Neural progenitor cell (in vitro differentiated cells): ENCODE measurements at regions not wholly inside any gene's neighbourhood (a gene's known extent, or its start where the extent isn't known, plus 50 kb on each side); places are given as distances from the start of the nearest gene placed in this dataset.

Experiments used
- DNase-seq: peaks from one replicate; pipeline ENCODE4 v3.0.0-alpha.2; 2016; ENCODE audit warnings: low spot score
- H2AFZ ChIP-seq: fragments of 200-600 bp; sonication (generic); replicated peaks from 2 replicates; pipeline ENCODE4 v1.6.1; 2016; ENCODE audit warnings: antibody characterized with exemption
- H3F3A ChIP-seq: fragments of 200-600 bp; sonication (generic); 2 replicates; pipeline ENCODE4 v1.6.1; 2016; ENCODE audit warnings: antibody characterized with exemption, low read depth
- H3K27ac ChIP-seq: fragments of 200-600 bp; sonication (generic); 2 replicates; pipeline ENCODE4 v1.5.1; 2016; ENCODE audit warnings: mild to moderate bottlenecking
- H3K27me3 ChIP-seq: fragments of 200-600 bp; sonication (generic); 2 replicates; pipeline ENCODE4 v1.6.1; 2016; ENCODE audit warnings: mild to moderate bottlenecking, moderate library complexity
- H3K36me3 ChIP-seq: fragments of 200-600 bp; sonication (generic); 2 replicates; pipeline ENCODE4 v1.5.1; 2016
- H3K4me1 ChIP-seq: fragments of 200-600 bp; sonication (generic); 2 replicates; pipeline ENCODE4 v1.6.1; 2016; ENCODE audit warnings: mixed run types
- H3K4me2 ChIP-seq: fragments of 200-600 bp; sonication (generic); 2 replicates; pipeline ENCODE4 v1.6.1; 2016
- H3K4me3 ChIP-seq: fragments of 200-600 bp; sonication (generic); 2 replicates; pipeline ENCODE4 v1.5.1; 2016
- H3K79me2 ChIP-seq: fragments of 200-600 bp; sonication (generic); 2 replicates; pipeline ENCODE4 v1.6.1; 2016; ENCODE audit warnings: low read depth
- H3K9ac ChIP-seq: fragments of 200-600 bp; sonication (generic); 2 replicates; pipeline ENCODE4 v1.6.1; 2016
- H3K9me3 ChIP-seq: fragments of 200-600 bp; sonication (generic); 2 replicates; pipeline ENCODE4 v1.5.1; 2016; ENCODE audit warnings: low read depth
- H4K20me1 ChIP-seq: fragments of 200-600 bp; sonication (generic); 2 replicates; pipeline ENCODE4 v1.6.1; 2016; ENCODE audit warnings: low read depth
- H3K27ac Mint-ChIP-seq: 3 replicates; pipeline ENCODE4 v1.8.0; 2021; ENCODE audit warnings: mixed read lengths
- H3K27me3 Mint-ChIP-seq: 2 replicates; pipeline ENCODE4 v1.8.0; 2022; ENCODE audit warnings: low read depth, mild to moderate bottlenecking, inconsistent platforms, moderate library complexity, mixed read lengths; ENCODE audit not compliant: insufficient read depth
- H3K36me3 Mint-ChIP-seq: 3 replicates; pipeline ENCODE4 v1.8.0; 2021; ENCODE audit warnings: mixed read lengths
- H3K4me1 Mint-ChIP-seq: 3 replicates; pipeline ENCODE4 v1.8.0; 2021; ENCODE audit warnings: mixed read lengths
- H3K4me3 Mint-ChIP-seq: 3 replicates; pipeline ENCODE4 v1.8.0; 2021; ENCODE audit warnings: mild to moderate bottlenecking, moderate library complexity, mixed read lengths
- H3K9me3 Mint-ChIP-seq: 3 replicates; pipeline ENCODE4 v1.8.0; 2020; ENCODE audit warnings: mixed read lengths
- EZH2 ChIP-seq: fragments of 200-600 bp; sonication (generic); IDR thresholded peaks from 2 replicates; pipeline ENCODE4 v1.6.1; 2017; ENCODE audit warnings: antibody characterized with exemption, mild to moderate bottlenecking, moderate library complexity
- EZH2phosphoT487 ChIP-seq: fragments of 200-600 bp; sonication (generic); IDR thresholded peaks from 2 replicates; pipeline ENCODE4 v1.6.1; 2017; ENCODE audit warnings: antibody characterized with exemption
- TF ChIP-seq, protein P1 (sequence below): fragments of 200-600 bp; sonication (generic); IDR thresholded peaks from 2 replicates; pipeline ENCODE4 v1.5.1; 2017; ENCODE audit warnings: antibody characterized with exemption, mild to moderate bottlenecking

DNA sequence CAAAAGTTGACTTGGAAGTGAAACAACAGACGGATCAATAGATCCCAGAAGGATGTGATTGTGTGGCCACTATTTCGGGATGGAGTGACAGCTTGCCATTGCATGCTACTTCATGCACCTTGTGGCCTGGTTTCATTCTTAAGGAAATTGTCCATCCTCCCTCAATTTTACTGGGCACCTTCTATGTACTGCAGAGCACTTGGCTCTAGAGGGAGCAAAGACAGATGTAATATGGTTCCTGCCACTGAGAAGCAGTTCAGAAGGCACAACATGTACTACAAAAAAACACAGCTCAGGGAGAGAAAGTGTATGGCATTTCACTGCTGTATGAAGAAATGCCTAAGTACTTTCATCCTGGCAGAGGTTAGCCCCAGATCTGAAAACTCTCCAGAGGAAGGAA is 91.9 kb downstream of the FOXA2 start:
- Mint-ChIP-seq H3K36me3 (no peaks in the 10 kb centered on the region), H3K9me3 (no peaks in the 10 kb centered on the region), H3K27ac (no peak overlapping the region)

DNA sequence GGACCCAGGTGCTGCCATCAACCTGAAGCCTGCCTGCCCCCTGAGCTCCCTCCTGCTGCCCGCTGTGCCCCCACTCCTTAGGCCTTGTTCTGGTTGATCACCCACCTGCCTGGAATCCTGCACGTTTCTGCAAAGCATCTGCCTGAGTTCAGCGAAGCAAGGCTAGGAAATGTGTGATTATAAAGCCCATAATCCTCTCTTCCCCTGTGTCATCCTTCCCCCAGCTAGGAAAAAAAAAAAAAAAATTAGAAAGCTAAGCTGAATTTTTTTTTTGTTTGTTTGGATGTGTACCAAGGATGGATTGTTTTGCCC is 93.2 kb downstream of the FOXA2 start:
- Histone ChIP-seq H3K4me2 (peak overlapping the region; percentile 63), H3K36me3 (no peaks in the 10 kb centered on the region), H3K79me2 (no peaks in the 10 kb centered on the region), H3K9me3 (no peaks in the 10 kb centered on the region), H3K4me3 (no peak overlapping the region), H2AFZ (no peak overlapping the region), H4K20me1 (no peaks in the 10 kb centered on the region), H3K27me3 (peaks cover 26% of the 10 kb centered on the region), H3K27ac (no peak overlapping the region), H3K9ac (no peak overlapping the region), H3K4me1 (peaks cover 12% of the 10 kb centered on the region), H3F3A (peaks cover 5% of the 10 kb centered on the region)
- DNase-seq: no peak
- TF ChIP-seq EZH2phosphoT487: no peak
- no peak for TF ChIP-seq EZH2
- TF ChIP-seq, protein P1, sequence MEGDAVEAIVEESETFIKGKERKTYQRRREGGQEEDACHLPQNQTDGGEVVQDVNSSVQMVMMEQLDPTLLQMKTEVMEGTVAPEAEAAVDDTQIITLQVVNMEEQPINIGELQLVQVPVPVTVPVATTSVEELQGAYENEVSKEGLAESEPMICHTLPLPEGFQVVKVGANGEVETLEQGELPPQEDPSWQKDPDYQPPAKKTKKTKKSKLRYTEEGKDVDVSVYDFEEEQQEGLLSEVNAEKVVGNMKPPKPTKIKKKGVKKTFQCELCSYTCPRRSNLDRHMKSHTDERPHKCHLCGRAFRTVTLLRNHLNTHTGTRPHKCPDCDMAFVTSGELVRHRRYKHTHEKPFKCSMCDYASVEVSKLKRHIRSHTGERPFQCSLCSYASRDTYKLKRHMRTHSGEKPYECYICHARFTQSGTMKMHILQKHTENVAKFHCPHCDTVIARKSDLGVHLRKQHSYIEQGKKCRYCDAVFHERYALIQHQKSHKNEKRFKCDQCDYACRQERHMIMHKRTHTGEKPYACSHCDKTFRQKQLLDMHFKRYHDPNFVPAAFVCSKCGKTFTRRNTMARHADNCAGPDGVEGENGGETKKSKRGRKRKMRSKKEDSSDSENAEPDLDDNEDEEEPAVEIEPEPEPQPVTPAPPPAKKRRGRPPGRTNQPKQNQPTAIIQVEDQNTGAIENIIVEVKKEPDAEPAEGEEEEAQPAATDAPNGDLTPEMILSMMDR: no peak
- no peak overlapping the region for H3K27ac Mint-ChIP-seq
- H3K4me1 Mint-ChIP-seq: peaks cover 16% of the 10 kb centered on the region
- H3K36me3 Mint-ChIP-seq: no peaks in the 10 kb centered on the region
- no peak overlapping the region for H3K4me3 Mint-ChIP-seq
- H3K27me3 Mint-ChIP-seq: peaks cover 2% of the 10 kb centered on the region
- no peaks in the 10 kb centered on the region for H3K9me3 Mint-ChIP-seq

More for the DNA sequence above, 91.9 kb downstream of the FOXA2 start:
- no peaks in the 10 kb centered on the region for H3K36me3 ChIP-seq
- H4K20me1 ChIP-seq: no peaks in the 10 kb centered on the region
- H3K9me3 ChIP-seq: no peaks in the 10 kb centered on the region
- DNase-seq: no peak
- no peak overlapping the region for H3K4me2 ChIP-seq
- H3K79me2 ChIP-seq: no peaks in the 10 kb centered on the region
- Mint-ChIP-seq H3K27me3 (peaks cover 2% of the 10 kb centered on the region), H3K4me1 (peaks cover 16% of the 10 kb centered on the region), H3K4me3 (no peak overlapping the region)
- peaks cover 12% of the 10 kb centered on the region for H3K4me1 ChIP-seq
- H3K4me3 ChIP-seq: no peak overlapping the region
- peaks cover 16% of the 10 kb centered on the region for H3K27me3 ChIP-seq
- H3K9ac ChIP-seq: no peak overlapping the region
- TF ChIP-seq EZH2: no peak
- H3F3A ChIP-seq: peaks cover 5% of the 10 kb centered on the region
- no peak overlapping the region for H3K27ac ChIP-seq
- H2AFZ ChIP-seq: no peak overlapping the region

DNA sequence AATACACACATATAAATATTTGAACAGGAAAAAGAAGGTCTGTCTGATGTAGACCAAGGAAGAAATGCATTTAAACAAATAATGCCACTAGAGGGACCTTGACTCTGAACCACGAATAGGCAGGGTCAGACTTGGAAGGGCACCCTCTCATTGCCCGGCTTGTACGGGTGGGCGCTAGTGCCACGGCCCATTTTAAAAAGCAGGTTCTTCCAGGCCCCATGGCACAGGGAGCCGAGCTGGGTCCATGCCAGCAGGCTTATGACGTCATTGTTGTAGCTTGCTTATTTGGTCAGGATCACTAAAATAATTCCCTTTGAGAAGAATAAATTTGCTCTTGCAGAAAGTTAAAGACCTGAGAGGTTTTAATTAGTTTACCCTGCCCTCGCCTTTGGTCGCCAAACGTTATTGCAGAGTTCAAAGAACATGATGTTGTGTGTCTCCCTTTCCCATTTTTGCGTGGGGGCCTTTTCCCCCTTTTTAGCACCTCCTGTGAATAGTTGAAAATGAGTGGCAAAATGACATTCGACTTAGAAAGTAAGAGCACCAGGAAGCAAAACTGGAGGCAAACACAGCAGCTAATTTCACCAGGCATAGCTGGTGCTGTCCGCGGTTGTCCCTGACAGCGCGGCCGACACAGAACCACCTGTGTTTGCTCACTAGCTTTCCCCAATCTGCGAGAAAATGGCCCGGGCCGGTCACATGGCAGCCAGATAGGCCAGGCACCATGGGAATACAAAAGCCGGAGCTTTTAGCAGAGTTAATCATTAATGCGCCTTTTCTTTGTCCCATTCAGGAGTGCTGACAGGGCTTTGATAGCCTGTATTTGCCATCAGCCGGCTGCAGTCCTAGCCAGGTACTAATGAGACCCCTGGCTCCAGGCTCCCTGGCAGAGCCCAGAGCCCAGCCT is 93.8 kb downstream of the FOXA2 start:
- peaks cover 5% of the 10 kb centered on the region for H3F3A ChIP-seq
- H3K4me1 ChIP-seq: peaks cover 12% of the 10 kb centered on the region
- H3K27ac Mint-ChIP-seq: no peak overlapping the region
- no peak overlapping the region for H3K4me3 ChIP-seq
- no peak overlapping the region for H3K4me3 Mint-ChIP-seq
- no peak overlapping the region for H2AFZ ChIP-seq
- H3K36me3 ChIP-seq: no peaks in the 10 kb centered on the region
- H3K9me3 Mint-ChIP-seq: no peaks in the 10 kb centered on the region
- DNase-seq: peak; percentile 86
- no peaks in the 10 kb centered on the region for H3K9me3 ChIP-seq
- H3K4me2 ChIP-seq: peak overlapping the region; percentile 63
- no peak overlapping the region for H3K27ac ChIP-seq
- peaks cover 16% of the 10 kb centered on the region for H3K4me1 Mint-ChIP-seq
- no peak overlapping the region for H3K9ac ChIP-seq
- no peaks in the 10 kb centered on the region for H4K20me1 ChIP-seq
- H3K27me3 ChIP-seq: peaks cover 26% of the 10 kb centered on the region
- no peaks in the 10 kb centered on the region for H3K79me2 ChIP-seq
- H3K36me3 Mint-ChIP-seq: no peaks in the 10 kb centered on the region
- H3K27me3 Mint-ChIP-seq: peaks cover 2% of the 10 kb centered on the region
- TF ChIP-seq EZH2phosphoT487 (peak; percentile 40), EZH2 (no peak)
- TF ChIP-seq, protein P1: peak; percentile 7

DNA sequence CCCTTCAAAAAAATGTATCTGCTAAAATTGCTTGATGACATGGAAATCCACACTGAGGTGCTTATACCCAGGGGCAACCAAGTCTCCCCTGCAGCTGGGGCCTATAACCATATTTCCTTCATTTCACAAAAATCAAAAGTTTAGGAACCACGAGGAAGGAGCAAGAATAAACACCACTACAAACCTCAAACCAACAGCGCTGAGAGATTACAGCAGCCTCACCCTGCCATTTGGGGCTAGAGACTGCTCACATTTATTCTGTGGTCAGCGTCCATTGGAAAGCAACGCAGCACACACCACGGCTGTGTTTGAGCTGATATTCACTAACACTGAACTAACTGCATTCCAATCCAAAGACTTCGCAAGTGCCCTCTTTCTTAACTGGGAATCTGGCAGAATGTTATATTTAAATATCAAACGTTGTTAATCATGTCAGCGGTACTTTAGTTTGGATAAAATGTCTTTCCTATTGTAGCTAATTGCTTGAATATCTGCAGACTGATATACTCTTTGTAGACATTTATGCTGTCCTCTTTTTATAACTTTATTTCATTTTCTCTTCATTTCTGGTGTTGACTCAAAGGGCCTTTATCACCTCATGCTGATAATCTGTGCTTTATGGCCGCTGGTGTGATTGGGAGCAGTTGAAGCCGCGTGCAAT is 94.6 kb downstream of the FOXA2 start:
- H3K36me3 Mint-ChIP-seq: no peaks in the 10 kb centered on the region
- no peaks in the 10 kb centered on the region for H3K79me2 ChIP-seq
- no peak overlapping the region for H3K4me3 ChIP-seq
- no peaks in the 10 kb centered on the region for H3K9me3 Mint-ChIP-seq
- DNase-seq: no peak
- H3K4me1 Mint-ChIP-seq: peaks cover 16% of the 10 kb centered on the region
- no peaks in the 10 kb centered on the region for H3K36me3 ChIP-seq
- H3K9ac ChIP-seq: no peak overlapping the region
- H3K27ac Mint-ChIP-seq: no peak overlapping the region
- peaks cover 2% of the 10 kb centered on the region for H3K27me3 Mint-ChIP-seq
- no peaks in the 10 kb centered on the region for H3K9me3 ChIP-seq
- H4K20me1 ChIP-seq: no peaks in the 10 kb centered on the region
- peaks cover 26% of the 10 kb centered on the region for H3K27me3 ChIP-seq
- H3K27ac ChIP-seq: no peak overlapping the region
- TF ChIP-seq, protein P1: no peak
- no peak for TF ChIP-seq EZH2
- no peak for TF ChIP-seq EZH2phosphoT487
- H3K4me1 ChIP-seq: peaks cover 12% of the 10 kb centered on the region
- H3K4me3 Mint-ChIP-seq: no peak overlapping the region
- no peak overlapping the region for H3K4me2 ChIP-seq
- no peak overlapping the region for H2AFZ ChIP-seq
- H3F3A ChIP-seq: peaks cover 5% of the 10 kb centered on the region
